ENCODE measurements at regions not wholly inside any gene's neighbourhood (a gene's known extent, or its start where the extent isn't known, plus 50 kb on each side); places are given as distances from the start of the nearest gene placed in this dataset.

GRCh38 chr2:83323038-83323437 lies 1136.0 kb downstream of the SUCLG1 start:
- TF ChIP-seq EP300 (IDR thresholded peaks at IDR 0.05; ENCODE audit: borderline replicate concordance) (no peak), RAD21 (IDR thresholded peaks at IDR 0.05; ENCODE audit: low read depth) (no peak), EGR1 (IDR thresholded peaks at IDR 0.05) (no peak), TAF1 (IDR thresholded peaks at IDR 0.05; ENCODE audit: low read depth) (no peak), YY1 (IDR thresholded peaks at IDR 0.05; ENCODE audit: low read depth) (no peak), CREB1 (IDR thresholded peaks at IDR 0.05; ENCODE audit: low read depth) (no peak), TCF12 (IDR thresholded peaks at IDR 0.05; ENCODE audit: low read depth) (no peak), ZBTB7A (IDR thresholded peaks at IDR 0.05; ENCODE audit: low read depth) (no peak), FOXM1 (IDR thresholded peaks at IDR 0.05; ENCODE audit: borderline replicate concordance, low read depth) (no peak), TEAD4 (IDR thresholded peaks at IDR 0.05) (no peak)
- TF ChIP-seq, protein P1, sequence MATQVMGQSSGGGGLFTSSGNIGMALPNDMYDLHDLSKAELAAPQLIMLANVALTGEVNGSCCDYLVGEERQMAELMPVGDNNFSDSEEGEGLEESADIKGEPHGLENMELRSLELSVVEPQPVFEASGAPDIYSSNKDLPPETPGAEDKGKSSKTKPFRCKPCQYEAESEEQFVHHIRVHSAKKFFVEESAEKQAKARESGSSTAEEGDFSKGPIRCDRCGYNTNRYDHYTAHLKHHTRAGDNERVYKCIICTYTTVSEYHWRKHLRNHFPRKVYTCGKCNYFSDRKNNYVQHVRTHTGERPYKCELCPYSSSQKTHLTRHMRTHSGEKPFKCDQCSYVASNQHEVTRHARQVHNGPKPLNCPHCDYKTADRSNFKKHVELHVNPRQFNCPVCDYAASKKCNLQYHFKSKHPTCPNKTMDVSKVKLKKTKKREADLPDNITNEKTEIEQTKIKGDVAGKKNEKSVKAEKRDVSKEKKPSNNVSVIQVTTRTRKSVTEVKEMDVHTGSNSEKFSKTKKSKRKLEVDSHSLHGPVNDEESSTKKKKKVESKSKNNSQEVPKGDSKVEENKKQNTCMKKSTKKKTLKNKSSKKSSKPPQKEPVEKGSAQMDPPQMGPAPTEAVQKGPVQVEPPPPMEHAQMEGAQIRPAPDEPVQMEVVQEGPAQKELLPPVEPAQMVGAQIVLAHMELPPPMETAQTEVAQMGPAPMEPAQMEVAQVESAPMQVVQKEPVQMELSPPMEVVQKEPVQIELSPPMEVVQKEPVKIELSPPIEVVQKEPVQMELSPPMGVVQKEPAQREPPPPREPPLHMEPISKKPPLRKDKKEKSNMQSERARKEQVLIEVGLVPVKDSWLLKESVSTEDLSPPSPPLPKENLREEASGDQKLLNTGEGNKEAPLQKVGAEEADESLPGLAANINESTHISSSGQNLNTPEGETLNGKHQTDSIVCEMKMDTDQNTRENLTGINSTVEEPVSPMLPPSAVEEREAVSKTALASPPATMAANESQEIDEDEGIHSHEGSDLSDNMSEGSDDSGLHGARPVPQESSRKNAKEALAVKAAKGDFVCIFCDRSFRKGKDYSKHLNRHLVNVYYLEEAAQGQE (IDR thresholded peaks at IDR 0.05; ENCODE audit: low read depth), result no peak
- TF ChIP-seq, protein P2, sequence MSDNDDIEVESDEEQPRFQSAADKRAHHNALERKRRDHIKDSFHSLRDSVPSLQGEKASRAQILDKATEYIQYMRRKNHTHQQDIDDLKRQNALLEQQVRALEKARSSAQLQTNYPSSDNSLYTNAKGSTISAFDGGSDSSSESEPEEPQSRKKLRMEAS (IDR thresholded peaks at IDR 0.05), result no peak
